IMR-90 (cell line): ENCODE measurements at regions not wholly inside any gene's neighbourhood (a gene's known extent, or its start where the extent isn't known, plus 50 kb on each side); places are given as distances from the start of the nearest gene placed in this dataset.
A peak's percentile ranks its signal among the peaks of the same experiment; 100 is the strongest.

Source experiments
- ATAC-seq: fragments of 200-7000 bp; cut with Tn5 transposase; 2 replicates; pipeline ENCODE4 v1.9.1; 2020; ENCODE audit warnings: low read depth, mild to moderate bottlenecking, moderate library complexity
- BruUV-seq: library from RNA; stranded (reverse); fragments of 400-500 nt; replicated peaks from 2 replicates; lab custom pipeline; 2021; lab: Mats Ljungman, UMichigan
- CTCF ChIA-PET: fragments of 300-600 bp; formaldehyde crosslinking; extraction: SDS; loops from one replicate; lab custom pipeline; 2021; ENCODE audit warnings: antibody characterized with exemption; lab: Yijun Ruan, JAX
- POLR2A ChIA-PET: fragments of 300-600 bp; sonication (Branson Sonifier 250); formaldehyde crosslinking; loops from one replicate; lab custom pipeline; 2022; ENCODE audit warnings: antibody characterized with exemption; ENCODE audit not compliant: unreplicated experiment; lab: Charles Lee
- DNase-seq: peaks from one replicate; pipeline ENCODE4 v3.0.0; 2013
- H2AFZ ChIP-seq: replicated peaks from 2 replicates; pipeline ENCODE3; 2013; ENCODE audit warnings: low read length, mild to moderate bottlenecking; ENCODE audit not compliant: poor library complexity
- H2AK5ac ChIP-seq: 2 replicates; pipeline ENCODE4 v1.6.1; 2013; ENCODE audit warnings: low read depth, low read length, inconsistent platforms
- H2AK9ac ChIP-seq: replicated peaks from 2 replicates; pipeline ENCODE3; 2013; ENCODE audit warnings: mild to moderate bottlenecking, low read depth, low read length, moderate library complexity; ENCODE audit not compliant: poor library complexity
- H2BK120ac ChIP-seq: 2 replicates; pipeline ENCODE4 v1.6.1; 2013; ENCODE audit warnings: low read depth, low read length, inconsistent platforms
- H2BK15ac ChIP-seq: 3 replicates; pipeline ENCODE4 v1.6.1; 2013; ENCODE audit warnings: low read depth, low read length, inconsistent platforms
- H2BK20ac ChIP-seq: 2 replicates; pipeline ENCODE4 v1.6.1; 2013; ENCODE audit warnings: low read depth, mild to moderate bottlenecking, inconsistent platforms, low read length, moderate library complexity
- H2BK5ac ChIP-seq: 2 replicates; pipeline ENCODE4 v1.6.1; 2013; ENCODE audit warnings: mild to moderate bottlenecking, low read depth, low read length, inconsistent platforms; ENCODE audit not compliant: poor library complexity, severe bottlenecking
- H3K14ac ChIP-seq: replicated peaks from 2 replicates; pipeline ENCODE4 v1.6.1; 2013; ENCODE audit warnings: low read depth, low read length, inconsistent platforms
- H3K18ac ChIP-seq: 2 replicates; pipeline ENCODE4 v1.6.1; 2013; ENCODE audit warnings: low read depth, low read length, control low read depth
- H3K23ac ChIP-seq: 2 replicates; pipeline ENCODE4 v1.6.1; 2013; ENCODE audit warnings: low read depth, low read length, inconsistent platforms
- H3K27ac ChIP-seq: 2 replicates; pipeline ENCODE4 v1.5.1; 2013; ENCODE audit warnings: mild to moderate bottlenecking, control low read depth, low read length; ENCODE audit not compliant: insufficient read depth
- H3K27me3 ChIP-seq: 2 replicates; pipeline ENCODE4 v1.6.1; 2013; ENCODE audit warnings: low read length; ENCODE audit not compliant: control insufficient read depth, insufficient read depth
- H3K36me3 ChIP-seq: 2 replicates; pipeline ENCODE4 v1.6.1; 2013; ENCODE audit warnings: low read length, mixed read lengths; ENCODE audit not compliant: control insufficient read depth, insufficient read depth
- H3K4ac ChIP-seq: 2 replicates; pipeline ENCODE4 v1.6.1; 2013; ENCODE audit warnings: low read depth, low read length, inconsistent platforms
- H3K4me1 ChIP-seq: 2 replicates; pipeline ENCODE4 v1.6.1; 2013; ENCODE audit warnings: low read length, mixed read lengths; ENCODE audit not compliant: control insufficient read depth, insufficient read depth
- H3K4me2 ChIP-seq: 2 replicates; pipeline ENCODE4 v1.6.1; 2013; ENCODE audit warnings: low read depth, mild to moderate bottlenecking, control low read depth, low read length, moderate library complexity
- H3K4me3 ChIP-seq: 2 replicates; pipeline ENCODE4 v1.5.1; 2013; ENCODE audit warnings: low read depth, mild to moderate bottlenecking, control low read depth, low read length, moderate library complexity; ENCODE audit not compliant: insufficient read depth
- H3K56ac ChIP-seq: 2 replicates; pipeline ENCODE4 v1.6.1; 2013; ENCODE audit warnings: low read length, inconsistent platforms; ENCODE audit not compliant: insufficient read depth; ENCODE audit errors: extremely low read depth
- H3K79me1 ChIP-seq, 2 experiments: 2 replicates each; pipeline ENCODE4 v1.6.1; 2013; ENCODE audit warnings: low read length in 2 of 2, inconsistent platforms in 1 of 2, low read depth in 1 of 2
- H3K9ac ChIP-seq: 2 replicates; pipeline ENCODE4 v1.6.1; 2013; ENCODE audit warnings: low read depth, low read length, control low read depth
- H3K9me1 ChIP-seq: 2 replicates; pipeline ENCODE4 v1.6.1; 2013; ENCODE audit warnings: low read length, inconsistent platforms; ENCODE audit not compliant: insufficient read depth
- H3K9me3 ChIP-seq: 2 replicates; pipeline ENCODE4 v1.6.1; 2013; ENCODE audit warnings: low read length; ENCODE audit not compliant: control insufficient read depth, insufficient read depth
- H4K20me1 ChIP-seq: 2 replicates; pipeline ENCODE4 v1.6.1; 2013; ENCODE audit warnings: low read length, inconsistent platforms; ENCODE audit not compliant: insufficient read depth
- H4K5ac ChIP-seq: 2 replicates; pipeline ENCODE4 v1.6.1; 2013; ENCODE audit warnings: mild to moderate bottlenecking, low read depth, low read length, control low read depth
- H4K8ac ChIP-seq, 2 experiments: 2 replicates each; pipeline ENCODE4 v1.6.1; 2013; ENCODE audit warnings: low read depth in 2 of 2, low read length in 2 of 2, control low read depth in 1 of 2, inconsistent platforms in 1 of 2
- H4K91ac ChIP-seq: 2 replicates; pipeline ENCODE4 v1.6.1; 2013; ENCODE audit warnings: low read depth, low read length, inconsistent platforms; ENCODE audit not compliant: insufficient read depth
- BHLHE40 ChIP-seq: fragments of 150-350 bp; IDR thresholded peaks from 2 replicates; pipeline ENCODE4 v1.6.1; 2016; ENCODE audit warnings: mild to moderate bottlenecking, low read depth, low read length
- CEBPB ChIP-seq: IDR thresholded peaks from 2 replicates; pipeline ENCODE4 v1.6.1; 2012; ENCODE audit warnings: low read depth, low read length, improper control_type of control experiment
- MAFK ChIP-seq: IDR thresholded peaks from 2 replicates; pipeline ENCODE4 v1.6.1; 2012; ENCODE audit warnings: low read depth, low read length, improper control_type of control experiment
- MAZ ChIP-seq: IDR thresholded peaks from 2 replicates; pipeline ENCODE4 v1.6.1; 2012; ENCODE audit warnings: low read depth, mild to moderate bottlenecking, low read length, improper control_type of control experiment, moderate library complexity, borderline replicate concordance
- MXI1 ChIP-seq: IDR thresholded peaks from 2 replicates; pipeline ENCODE4 v1.6.1; 2012; ENCODE audit warnings: low read depth, mild to moderate bottlenecking, low read length, moderate library complexity, borderline replicate concordance
- NFE2L2 ChIP-seq: fragments of 150-350 bp; IDR thresholded peaks from 2 replicates; pipeline ENCODE4 v1.6.1; 2016; ENCODE audit warnings: low read depth, mild to moderate bottlenecking, low read length
- POLR2A ChIP-seq: IDR thresholded peaks from 2 replicates; pipeline ENCODE4 v1.6.1; 2012; ENCODE audit warnings: mild to moderate bottlenecking, low read depth, low read length
- RAD21 ChIP-seq: IDR thresholded peaks from 2 replicates; pipeline ENCODE4 v1.6.1; 2012; ENCODE audit warnings: low read length, improper control_type of control experiment
- RCOR1 ChIP-seq: IDR thresholded peaks from 2 replicates; pipeline ENCODE4 v1.6.1; 2012; ENCODE audit warnings: mild to moderate bottlenecking, low read length, improper control_type of control experiment; ENCODE audit not compliant: insufficient replicate concordance
- RFX5 ChIP-seq: IDR thresholded peaks from 2 replicates; pipeline ENCODE4 v1.8.0; 2012; ENCODE audit warnings: low read depth, mild to moderate bottlenecking, low read length, moderate library complexity
- SMC3 ChIP-seq: fragments of 150-350 bp; IDR thresholded peaks from 2 replicates; pipeline ENCODE4 v1.6.1; 2016; ENCODE audit warnings: low read depth, mild to moderate bottlenecking, antibody characterized with exemption, low read length, moderate library complexity
- WGBS, 2 experiments: methylation state at CpG; one replicate each; pipeline versions ENCODE4 v1.1.5 to v1.1.7; 2013; ENCODE audit warnings: missing lambda C conversion rate in 2 of 2; ENCODE audit not compliant: insufficient read length in 1 of 2; ENCODE audit errors: extremely low coverage in 2 of 2; 5-methylcytosine and 5-hydroxymethylcytosine counted together
- dilution Hi-C: fragments of 300-500 bp; cut with HindIII; formaldehyde crosslinking; loops from one replicate; pipeline ENCODE4 v1.14.3; 2018; ENCODE audit warnings: low sequenced_read_pairs; ENCODE audit not compliant: unreplicated experiment
- in situ Hi-C: fragments of 300-500 bp; cut with MboI; formaldehyde crosslinking; loops from 3 replicates; pipeline ENCODE4 v1.14.3; 2019; ENCODE audit warnings: low sequenced_read_pairs, inconsistent platforms, mixed read lengths
- intact Hi-C: fragments of 100-400 bp; cut with micrococcal nuclease; formaldehyde crosslinking; loops from 2 replicates; pipeline ENCODE4 v1.10.0; 2022

DNA sequence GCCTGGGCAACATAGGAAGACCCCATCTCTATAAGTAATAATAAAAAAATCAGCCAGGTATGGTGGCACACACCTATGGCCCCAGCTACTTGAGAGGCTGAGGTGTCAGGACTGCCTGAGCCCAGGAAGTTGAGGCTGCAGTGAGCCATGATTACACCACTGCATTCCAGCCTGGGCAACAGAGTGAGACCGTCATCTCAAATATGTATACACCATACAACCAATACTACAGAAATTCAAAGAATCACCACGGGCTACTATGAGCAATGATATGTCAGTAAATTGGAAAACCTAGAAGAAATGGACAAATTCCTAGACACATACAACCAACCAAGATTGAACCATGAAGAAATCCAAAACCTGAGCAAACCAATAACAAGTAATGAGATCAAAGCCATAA is 60.3 kb upstream of the ZC3HAV1 start:
- Histone ChIP-seq H2BK20ac (no peak overlapping the region), H2BK5ac (no peak overlapping the region), H3K4me1 (no peaks in the 10 kb centered on the region), H2AK9ac (no peak overlapping the region), H3K18ac (no peak overlapping the region), H3K27ac (no peak overlapping the region), H3K36me3 (no peaks in the 10 kb centered on the region), H3K14ac (no peak overlapping the region), H2BK120ac (no peak overlapping the region), H3K23ac (no peak overlapping the region), H3K56ac (no peak overlapping the region), H4K91ac (no peak overlapping the region), H3K4me2 (no peak overlapping the region), H4K8ac (no peak overlapping the region), H3K9ac (no peak overlapping the region), H3K79me1 (no peaks in the 10 kb centered on the region), H3K9me1 (no peaks in the 10 kb centered on the region), H3K4ac (no peak overlapping the region), H3K9me3 (no peaks in the 10 kb centered on the region), H2AFZ (no peak overlapping the region), H4K5ac (no peak overlapping the region), H3K27me3 (no peaks in the 10 kb centered on the region), H2BK15ac (no peak overlapping the region), H4K20me1 (no peaks in the 10 kb centered on the region), H2AK5ac (no peak overlapping the region), H3K4me3 (no peak overlapping the region)
- ChIA-PET CTCF (no interaction called here), POLR2A (no interaction called here)
- no peak for TF ChIP-seq MXI1
- no peak for TF ChIP-seq RAD21
- TF ChIP-seq MAZ = no peak
- no peak for TF ChIP-seq CEBPB
- TF ChIP-seq SMC3 = no peak
- no peak for TF ChIP-seq RCOR1
- no peak for TF ChIP-seq NFE2L2
- TF ChIP-seq POLR2A = no peak
- TF ChIP-seq RFX5 = no peak
- TF ChIP-seq BHLHE40 = no peak
- no peak for TF ChIP-seq MAFK
- no TSS peak for BruUV-seq
- dilution Hi-C loops = no loop called here
- in situ Hi-C loops = no loop called here
- intact Hi-C loops = no loop called here
- ATAC-seq (peak; percentile 77), DNase-seq (peak; percentile 29)
- WGBS, 2 experiments = no CpG with 5 or more reads among the region's 2 CpGs
